HG02763 (cell line): ENCODE measurements at regions not wholly inside any gene's neighbourhood (a gene's known extent, or its start where the extent isn't known, plus 50 kb on each side); places are given as distances from the start of the nearest gene placed in this dataset.
A peak's percentile ranks its signal among the peaks of the same experiment; 100 is the strongest.
"Not testable (repeated sequence)": the region's sequence is repeated elsewhere in the genome, so short reads cannot be mapped to it uniquely, and the experiment has no call there.

Experiments used
- ATAC-seq: cut with Tn5 transposase; IDR thresholded peaks from one replicate; pipeline ENCODE4 v1.9.1; 2021; ENCODE audit warnings: mild to moderate bottlenecking, moderate library complexity; ENCODE audit not compliant: unreplicated experiment

DNA sequence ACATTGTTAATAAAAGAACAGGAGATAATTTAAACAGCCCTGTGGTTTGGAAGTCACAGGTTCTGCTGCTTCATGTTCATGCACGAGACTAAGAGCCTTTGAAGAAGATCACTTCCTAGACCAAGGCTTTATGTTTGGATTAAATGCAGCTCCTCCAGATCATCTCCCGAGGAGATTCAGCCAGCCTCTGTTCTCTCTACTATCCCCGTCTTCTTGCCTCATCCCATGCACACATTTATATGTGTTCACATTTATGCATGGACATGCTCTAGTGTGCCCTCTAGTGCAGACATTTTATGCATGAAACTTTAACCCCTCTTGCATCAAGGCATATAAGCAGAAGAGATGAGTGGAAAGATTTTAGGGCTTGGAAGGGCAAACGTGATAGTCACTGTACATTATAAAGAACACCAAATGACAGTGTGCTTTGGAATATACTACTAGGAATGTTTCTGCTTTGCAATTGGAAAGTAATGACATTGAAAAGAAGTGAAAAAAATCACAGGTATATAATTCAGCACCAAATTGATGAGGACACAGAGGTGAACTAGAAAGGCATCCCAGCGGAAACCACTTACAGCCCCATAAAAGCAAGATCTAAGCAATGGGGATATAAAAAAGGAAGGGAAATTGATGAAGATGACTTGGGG is 271.5 kb upstream of the PLGLB2 start:
- not testable (repeated sequence) for ATAC-seq

DNA sequence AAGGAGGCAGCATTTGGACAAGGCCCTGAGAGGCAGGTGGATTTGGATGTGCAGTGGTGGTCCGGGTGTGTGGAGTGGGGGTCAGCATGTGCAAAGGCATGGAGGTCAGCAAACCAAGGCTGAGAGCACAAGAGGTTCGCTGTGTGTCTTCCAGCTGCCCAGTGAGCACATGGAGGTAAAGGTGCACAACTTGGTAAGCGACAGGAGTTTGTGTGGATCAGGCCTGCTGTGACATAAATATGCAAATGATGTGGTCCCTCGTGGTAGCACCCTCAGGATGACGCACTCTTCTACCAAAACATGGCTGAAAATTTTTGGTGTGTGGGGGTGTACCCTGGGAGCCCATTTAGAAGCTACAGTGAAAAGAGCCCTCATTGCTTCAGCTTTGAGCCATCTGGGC is 271.0 kb upstream of the PLGLB2 start:
- not testable (repeated sequence) for ATAC-seq

DNA sequence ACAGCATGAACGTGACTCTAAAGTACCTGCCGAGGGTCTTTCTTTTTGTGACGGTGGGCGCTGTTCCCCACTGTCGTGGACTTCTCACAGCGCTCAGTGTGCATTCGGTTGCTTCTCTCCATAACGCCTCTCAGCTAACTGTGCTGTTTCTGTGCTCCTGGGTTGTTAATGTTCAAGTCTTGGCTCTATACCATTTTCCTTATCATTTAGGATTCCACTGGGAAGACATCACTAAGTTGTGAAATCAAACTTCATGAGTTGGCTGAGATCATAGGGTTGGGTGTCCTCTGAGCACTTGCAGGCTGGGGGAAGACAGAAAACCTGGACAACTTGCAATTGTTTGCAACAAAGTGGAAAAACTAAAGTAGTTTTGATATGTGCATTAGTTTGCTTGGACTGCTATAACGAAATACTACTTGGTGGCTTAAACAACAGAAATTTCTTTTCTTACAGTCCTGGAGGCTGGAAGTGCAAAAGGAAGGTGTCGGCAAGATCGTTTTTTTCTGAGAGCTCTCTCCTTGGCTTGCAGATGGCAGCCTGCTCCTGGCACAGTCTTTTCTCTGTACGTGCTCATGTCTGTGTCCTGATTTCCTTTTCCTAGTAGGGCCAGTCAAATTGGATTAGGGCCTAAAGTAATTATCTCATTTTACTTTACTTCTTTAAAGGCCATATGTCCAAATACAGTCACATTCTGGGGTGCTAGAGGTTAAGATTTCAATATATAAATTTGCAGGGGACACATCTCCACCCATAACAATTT is 270.0 kb upstream of the PLGLB2 start:
- ATAC-seq: not testable (repeated sequence)

DNA sequence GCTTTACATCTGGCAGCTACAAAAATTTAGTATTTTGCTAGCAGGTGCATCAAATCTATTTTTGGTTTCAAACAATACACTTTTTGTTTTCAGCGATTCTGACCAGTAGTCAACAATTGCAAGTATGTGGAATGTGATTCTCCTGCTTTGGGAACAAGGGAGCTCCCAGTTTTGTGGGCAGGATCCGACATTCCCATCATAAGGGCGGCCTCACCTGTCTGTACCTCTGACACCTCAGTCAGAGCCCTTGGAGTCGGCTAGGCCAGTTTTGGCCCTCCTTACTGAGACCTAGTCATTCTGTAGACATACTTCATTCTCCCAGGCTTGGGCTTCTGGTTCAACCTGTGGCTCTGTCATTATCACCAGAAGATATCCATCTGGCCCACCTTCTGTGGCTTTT is 269.0 kb upstream of the PLGLB2 start:
- ATAC-seq: not testable (repeated sequence)

DNA sequence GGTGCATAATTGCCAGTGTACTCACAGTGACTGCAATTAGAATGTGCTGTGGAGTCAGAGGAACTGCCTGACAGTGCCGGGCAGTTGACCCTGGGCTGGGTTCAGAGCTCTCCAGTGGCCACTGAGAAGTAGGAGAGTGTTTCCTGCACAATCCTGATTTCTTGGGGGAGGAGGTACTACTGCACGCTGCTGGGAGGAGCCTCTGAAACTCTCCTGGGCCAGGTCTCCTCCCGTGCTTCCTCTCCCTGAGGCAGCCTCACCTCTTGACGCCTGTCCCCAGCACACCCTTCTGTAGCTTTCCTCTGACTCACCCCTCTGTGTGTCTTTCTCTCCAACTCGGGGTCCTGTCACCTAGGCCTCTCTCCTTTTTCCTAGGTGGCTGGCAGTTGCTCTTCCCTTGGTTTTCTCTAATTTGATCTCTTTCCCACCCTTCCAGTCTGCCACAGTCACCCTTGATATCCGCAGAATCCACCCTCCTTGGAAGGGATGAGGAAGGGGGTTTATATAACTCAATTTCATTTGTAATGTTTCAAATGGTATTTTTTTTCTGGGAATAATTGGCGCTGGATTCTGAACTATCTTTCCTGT is 264.7 kb upstream of the PLGLB2 start:
- not testable (repeated sequence) for ATAC-seq

DNA sequence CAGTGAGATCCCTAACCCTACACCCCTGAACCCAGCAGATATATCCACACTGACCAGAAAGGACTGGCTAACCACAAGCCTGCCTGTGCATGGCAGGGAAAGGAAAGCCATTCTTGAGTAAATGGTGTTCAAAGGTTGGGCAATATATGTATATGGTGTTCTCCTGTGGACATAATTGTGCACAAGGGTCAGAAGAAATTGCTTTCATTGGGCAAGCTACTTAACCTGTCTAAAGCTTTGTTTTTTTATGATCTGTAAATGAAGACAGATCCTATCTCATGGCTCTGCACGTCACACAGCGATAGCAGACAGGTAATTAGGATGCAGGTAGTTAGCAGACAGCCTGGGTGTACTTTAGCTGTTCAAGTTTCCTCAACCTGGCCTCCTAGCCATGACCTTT is 263.5 kb upstream of the PLGLB2 start:
- not testable (repeated sequence) for ATAC-seq

DNA sequence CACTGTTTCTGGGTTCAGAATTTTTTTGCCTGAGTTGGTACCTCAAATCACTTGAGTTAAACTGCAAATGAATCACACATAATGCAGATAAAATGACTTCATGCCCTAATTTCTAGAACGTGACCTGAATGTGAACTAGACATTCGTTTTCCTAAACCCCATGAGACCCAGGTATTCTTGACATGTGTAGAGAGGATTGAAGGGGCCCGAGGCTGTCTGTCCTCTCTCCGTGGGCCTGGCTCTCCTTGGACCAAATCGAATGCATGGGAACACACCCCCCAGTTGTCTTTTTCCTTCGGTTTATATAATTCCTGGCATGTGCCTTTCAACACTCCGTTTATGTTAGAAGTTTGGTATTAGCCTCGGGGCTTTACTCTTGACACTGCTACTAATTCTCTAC is 262.4 kb upstream of the PLGLB2 start:
- ATAC-seq: not testable (repeated sequence)

DNA sequence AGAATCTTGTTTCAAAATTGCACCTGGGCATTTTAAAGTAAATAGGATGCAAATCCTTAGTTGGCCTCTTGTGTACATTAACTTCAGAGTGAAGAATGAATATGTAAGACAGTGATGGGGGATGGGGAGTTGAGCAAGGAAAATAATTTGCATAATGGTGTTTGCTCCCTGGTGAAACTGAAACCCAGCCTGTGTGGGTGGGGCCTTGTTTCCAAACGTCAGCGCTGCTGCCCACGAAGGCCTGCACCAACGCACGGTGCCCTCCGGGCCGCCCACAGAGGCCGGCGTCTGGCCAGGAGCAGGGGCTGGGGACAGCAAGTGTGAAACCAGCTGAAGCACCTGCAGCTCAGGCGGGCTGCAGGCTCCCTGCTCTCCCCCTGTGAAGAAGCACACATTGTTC is 262.0 kb upstream of the PLGLB2 start:
- peak; percentile 95 for ATAC-seq

DNA sequence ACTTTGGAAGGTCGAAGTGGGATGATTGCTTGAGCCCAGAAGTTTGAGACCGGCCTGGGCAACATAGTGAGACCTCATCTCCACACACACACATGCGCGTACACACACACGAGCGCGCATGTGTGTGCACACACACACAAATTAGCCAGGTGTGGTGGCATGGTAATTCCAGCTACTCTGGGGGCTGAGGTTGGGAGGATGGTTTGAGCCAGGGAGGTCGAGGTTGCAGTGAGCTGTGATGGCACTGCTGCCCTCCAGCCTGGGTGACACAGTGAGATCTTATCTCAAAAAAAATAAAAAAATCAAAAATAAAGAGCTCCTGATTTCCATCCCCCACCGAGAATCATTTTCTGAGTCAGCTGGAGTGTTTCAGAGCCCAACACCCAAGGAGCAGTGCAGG is 261.5 kb upstream of the PLGLB2 start:
- ATAC-seq: not testable (repeated sequence)

DNA sequence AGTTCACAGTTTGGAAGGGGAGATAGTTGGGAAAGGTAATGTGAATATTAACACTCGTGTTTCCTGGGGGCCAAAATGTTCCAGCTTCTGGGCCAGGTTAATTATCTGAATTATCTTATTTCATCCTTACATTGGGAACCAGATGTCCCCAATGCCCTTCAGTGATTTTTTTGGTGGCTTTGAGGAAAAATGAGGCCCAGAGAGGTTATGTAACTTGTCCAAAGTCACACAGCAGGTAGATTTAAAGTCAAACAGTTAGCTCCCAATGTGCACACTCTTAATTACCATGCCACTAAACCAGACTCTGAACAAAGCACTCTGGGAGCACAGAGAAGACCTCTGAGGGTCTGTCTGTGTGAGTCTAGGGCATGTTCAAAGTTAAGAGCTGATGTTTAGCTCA is 259.9 kb upstream of the PLGLB2 start:
- not testable (repeated sequence) for ATAC-seq

DNA sequence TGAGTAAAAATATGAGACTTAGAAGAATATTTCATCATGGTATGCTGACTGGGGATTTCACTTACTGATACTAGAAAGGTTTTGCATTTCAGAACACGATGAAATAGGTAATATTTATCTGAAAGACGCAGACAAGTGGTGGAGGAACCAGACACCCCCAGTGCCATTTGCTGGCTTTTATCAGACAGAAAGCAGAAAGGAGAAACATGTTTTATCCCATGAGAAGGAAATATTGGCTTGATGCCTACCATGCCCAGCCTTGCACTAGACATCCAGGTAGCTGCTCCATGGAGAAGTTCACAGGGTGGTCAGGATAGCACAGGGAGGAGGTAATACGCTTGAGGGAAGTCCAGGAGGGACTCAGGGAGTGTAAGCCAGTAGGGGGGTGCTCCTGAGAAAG is 258.9 kb upstream of the PLGLB2 start:
- not testable (repeated sequence) for ATAC-seq

DNA sequence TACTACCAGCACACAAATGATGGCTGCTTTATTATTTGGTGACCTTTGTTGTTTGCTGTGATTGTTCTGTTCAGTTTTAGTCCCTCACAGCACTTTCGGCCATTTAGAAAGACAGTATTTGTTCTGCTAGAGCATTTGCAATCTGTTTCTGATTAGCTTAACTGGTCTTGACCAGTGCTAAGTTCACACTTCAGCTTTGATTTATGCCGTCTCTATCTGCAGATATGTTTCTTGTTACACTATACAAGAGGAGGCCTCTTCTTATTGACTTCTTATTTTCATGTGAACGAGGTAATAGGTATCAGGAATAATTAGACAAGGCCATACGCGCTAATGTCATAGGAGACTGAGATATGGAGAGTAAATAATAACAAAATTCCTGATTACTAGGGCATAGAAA is 253.0 kb upstream of the PLGLB2 start:
- not testable (repeated sequence) for ATAC-seq

DNA sequence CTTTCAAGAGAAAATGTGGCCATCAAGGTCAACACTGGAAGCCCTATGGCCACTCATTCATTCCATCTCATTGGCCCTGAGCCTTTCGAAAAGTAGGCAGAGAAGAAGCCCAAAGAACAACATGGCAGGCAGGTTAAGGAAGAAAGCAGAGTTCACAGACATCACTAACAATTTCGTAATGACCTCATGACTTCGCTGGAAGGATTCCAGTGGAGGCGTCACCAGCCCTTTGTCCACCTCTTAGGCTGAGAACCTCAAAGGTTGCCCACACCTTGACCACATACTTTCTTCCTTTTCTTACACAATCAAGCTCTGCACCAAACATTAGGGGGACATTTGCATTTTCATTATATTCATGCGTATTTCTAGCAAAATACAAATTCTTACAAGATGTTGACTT is 252.4 kb upstream of the PLGLB2 start:
- not testable (repeated sequence) for ATAC-seq

DNA sequence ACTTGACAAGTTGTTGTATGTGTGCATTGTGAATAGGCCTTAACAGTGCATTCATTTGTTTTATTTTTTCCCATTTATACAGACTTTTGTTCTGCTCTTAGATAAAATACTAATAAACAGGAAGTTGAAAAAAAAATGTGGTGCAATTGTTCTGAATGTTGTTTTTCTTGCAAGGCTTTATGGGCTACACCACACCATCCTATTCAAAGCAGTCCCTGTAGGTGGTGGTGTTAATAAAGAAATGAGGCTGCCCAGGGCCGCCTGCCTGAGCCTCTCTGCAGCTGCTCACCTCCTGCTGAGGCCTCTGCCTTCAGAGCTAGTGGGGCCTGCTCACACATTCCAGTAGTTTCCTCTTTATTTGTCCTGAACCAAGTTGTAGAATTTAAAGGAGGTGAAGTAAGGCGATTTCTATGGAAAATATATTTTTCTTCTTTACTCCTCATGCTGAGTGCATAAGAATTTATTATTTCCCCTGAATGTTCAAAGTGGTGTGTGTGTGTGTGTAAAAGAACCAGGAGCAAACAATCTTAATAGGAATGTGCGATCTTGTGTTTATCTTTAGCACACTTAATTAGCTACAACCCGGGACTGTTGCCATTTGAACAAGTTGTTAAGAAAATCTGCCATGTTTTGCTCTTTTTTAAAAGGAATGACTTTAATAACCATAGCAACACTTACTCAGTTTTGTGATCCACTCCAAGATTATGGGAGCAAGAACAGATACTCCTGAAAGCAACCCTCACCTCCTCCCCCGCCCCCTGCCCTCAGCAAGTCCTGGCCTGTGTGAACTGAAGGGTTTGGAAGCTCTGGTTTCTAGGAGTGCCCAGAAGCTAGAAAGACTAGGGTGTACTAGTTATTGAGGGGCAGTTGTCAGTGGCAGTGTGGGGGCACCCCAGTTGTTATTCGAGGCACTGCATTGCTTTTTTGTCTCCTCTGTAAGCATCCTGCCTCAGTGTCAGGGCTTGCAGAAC is 251.6 kb upstream of the PLGLB2 start:
- ATAC-seq: peak; percentile 83

DNA sequence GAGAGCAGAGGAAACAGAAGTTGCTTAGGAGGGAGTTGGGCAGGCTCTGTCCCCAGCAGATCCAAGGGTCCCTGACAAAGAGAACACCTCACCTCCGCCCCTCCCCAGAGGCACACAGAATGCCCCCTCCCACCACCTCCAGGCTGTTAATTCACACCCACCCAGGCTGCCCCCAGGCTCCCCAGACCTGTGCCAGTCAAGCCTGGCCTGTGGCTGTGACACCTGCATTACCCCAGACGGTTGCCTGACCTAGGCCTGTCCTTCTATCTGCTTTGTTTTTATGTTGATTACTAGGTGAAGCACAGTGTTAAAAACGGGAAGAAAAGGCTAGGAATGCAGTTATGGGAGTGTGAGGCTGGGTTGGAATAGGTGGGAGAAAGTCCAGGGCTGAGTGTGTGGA is 250.8 kb upstream of the PLGLB2 start:
- not testable (repeated sequence) for ATAC-seq

DNA sequence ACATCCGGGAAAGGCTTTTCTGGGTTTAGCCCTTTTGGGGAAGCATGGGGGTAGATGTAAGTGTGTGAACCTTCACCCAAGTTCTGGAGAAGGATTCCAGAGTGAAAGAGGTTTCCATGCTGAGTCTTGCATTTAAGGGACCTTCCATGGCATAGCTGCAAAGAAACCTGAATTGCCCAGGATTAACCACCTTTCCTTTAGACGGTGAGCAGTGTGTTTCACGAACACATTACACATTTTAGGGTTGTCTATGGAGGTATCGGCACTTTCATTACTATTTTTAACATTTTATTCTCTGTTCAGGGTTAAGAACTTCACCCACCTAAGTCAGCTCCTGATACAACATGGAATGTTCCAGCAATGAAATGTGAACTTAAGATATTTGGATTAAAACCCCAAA is 250.2 kb upstream of the PLGLB2 start:
- not testable (repeated sequence) for ATAC-seq

DNA sequence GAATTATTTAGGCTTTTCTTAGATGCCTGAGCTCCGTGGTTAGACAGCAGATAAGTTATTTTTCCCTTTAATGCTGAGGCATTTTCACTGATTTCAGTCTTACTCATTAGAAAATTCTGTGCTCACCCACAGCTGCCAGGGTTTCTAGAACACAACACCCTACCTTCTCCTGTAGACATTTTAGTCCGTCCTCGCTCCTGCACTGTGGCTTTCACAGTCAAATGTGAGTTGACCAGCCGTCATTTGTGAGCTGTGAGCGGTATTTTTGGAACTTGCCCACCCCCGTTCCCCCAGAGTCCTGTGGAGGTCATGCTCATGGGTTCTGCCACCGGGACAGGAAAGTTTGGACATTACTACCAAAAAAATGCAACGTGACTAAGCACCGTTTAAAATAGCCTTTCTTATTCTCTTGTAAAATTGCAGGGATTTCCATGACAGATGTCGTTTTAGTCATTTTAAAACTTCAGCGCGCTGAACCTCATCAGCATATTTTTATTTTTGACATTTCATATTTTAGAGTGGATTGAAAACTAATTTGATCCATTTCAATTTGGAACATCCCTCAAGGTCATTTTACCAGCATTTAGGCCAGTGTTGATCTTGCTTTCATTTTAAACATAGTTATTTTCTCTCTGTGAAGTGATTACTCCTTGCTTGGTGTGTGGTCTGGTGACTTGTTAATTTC is 249.6 kb upstream of the PLGLB2 start:
- peak; percentile 67 for ATAC-seq

DNA sequence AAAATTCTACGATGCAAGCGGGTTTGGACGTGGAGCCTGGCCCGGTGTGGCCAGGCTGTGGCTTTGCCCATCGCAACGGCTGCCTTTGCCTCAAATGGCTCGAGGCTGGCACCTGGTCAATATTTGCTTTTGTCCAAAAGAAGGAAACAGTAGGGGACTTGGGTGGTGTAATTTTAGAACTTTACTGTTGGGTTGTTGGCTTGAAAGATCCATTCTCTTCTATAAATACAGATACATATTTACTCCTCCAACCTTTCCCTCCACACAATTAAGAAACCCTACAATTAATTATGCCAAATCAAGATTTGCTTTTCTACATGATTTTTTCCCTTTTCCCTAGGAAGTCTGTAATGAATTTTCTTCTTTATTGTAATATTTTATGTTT is 249.0 kb upstream of the PLGLB2 start:
- not testable (repeated sequence) for ATAC-seq

DNA sequence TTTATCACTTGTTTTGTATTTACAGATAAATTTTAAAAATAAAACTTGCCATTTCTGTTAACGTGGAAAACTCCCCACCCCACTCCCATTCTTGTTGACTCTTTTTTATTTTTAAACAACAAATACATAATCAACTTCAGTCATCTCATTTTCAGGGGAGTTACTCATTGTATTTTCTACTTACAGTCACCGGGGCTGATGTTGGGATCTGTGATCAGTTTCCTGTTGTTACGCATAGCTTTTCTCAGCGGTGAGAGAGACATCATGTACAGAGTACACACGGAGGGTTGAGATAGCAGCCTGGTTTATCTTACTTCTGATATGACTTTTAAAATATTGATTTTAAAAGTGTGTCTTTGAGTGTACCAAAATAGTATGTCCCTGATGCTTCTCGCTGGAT is 248.0 kb upstream of the PLGLB2 start:
- not testable (repeated sequence) for ATAC-seq

DNA sequence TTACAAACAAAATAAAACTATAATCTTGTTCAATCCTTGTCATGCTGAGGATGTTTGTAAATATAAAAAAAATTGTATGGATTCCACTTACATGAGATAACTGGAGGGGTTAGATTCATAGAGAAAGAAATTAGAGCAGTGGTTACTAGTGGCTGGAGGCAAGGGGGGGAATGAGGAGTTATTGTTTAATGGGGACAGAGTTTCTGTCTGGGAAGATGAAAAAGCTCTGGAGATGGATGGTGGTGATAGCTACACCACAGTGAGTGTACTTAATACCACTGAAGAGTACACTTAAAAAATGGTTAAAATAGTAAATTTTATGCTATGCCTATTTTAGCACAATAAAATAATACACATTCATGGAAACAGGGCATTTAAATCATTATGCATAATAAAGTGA is 247.5 kb upstream of the PLGLB2 start:
- ATAC-seq: not testable (repeated sequence)
